Tibial nerve (tissue), 4 donors: ENCODE measurements at regions not wholly inside any gene's neighbourhood (a gene's known extent, or its start where the extent isn't known, plus 50 kb on each side); places are given as distances from the start of the nearest gene placed in this dataset.

ENCODE experiments used
- DNase-seq, 2 donors: peaks; one replicate each; pipeline ENCODE4 v3.0.0-alpha.2; 2019; ENCODE audit warnings: low spot score in 2 of 2
- H3K27ac ChIP-seq, 4 donors: fragments of 200-600 bp; sonication (generic) in 3 of 4; one replicate each; pipeline ENCODE4 v1.5.1; 2017 to 2019; ENCODE audit warnings: mild to moderate bottlenecking in 1 of 4
- H3K27me3 ChIP-seq, 2 donors: fragments of 200-600 bp; sonication (generic) in 1 of 2; one replicate each; pipeline versions ENCODE4 v1.5.1 to v1.6.0; 2017 to 2019
- H3K36me3 ChIP-seq, 3 donors: fragments of 200-600 bp; sonication (generic); one replicate each; pipeline ENCODE4 v1.5.1; 2018 to 2019
- H3K4me1 ChIP-seq, 4 donors: fragments of 200-600 bp; sonication (generic) in 3 of 4; one replicate each; pipeline ENCODE4 v1.5.1; 2017 to 2019
- H3K4me3 ChIP-seq, 4 donors: fragments of 200-600 bp; sonication (generic) in 3 of 4; one replicate each; pipeline ENCODE4 v1.5.1; 2017 to 2019; ENCODE audit warnings: mild to moderate bottlenecking in 1 of 4, moderate library complexity in 1 of 4
- H3K9me3 ChIP-seq, 4 donors: fragments of 200-600 bp; sonication (generic) in 3 of 4; one replicate each; pipeline ENCODE4 v1.5.1; 2017 to 2019
- EP300 ChIP-seq, 2 donors: sonication (generic); formaldehyde crosslinking; IDR thresholded peaks; one replicate each; pipeline ENCODE4 v1.6.1; 2017; ENCODE audit warnings: antibody characterized with exemption in 2 of 2, mild to moderate bottlenecking in 1 of 2
- POLR2A ChIP-seq, 2 donors: fragments of 450-650 bp; IDR thresholded peaks; one replicate each; pipeline ENCODE4 v1.6.1; 2017; ENCODE audit warnings: antibody characterized with exemption in 2 of 2, mild to moderate bottlenecking in 2 of 2, moderate library complexity in 2 of 2
- WGBS, 2 donors: methylation state at CpG; one replicate each; pipeline ENCODE4 v1.1.5; 2018; 5-methylcytosine and 5-hydroxymethylcytosine counted together
- TF ChIP-seq, protein P1 (sequence below), 5 experiments: fragments of 200-600 bp in 3 of 5; fragments of 450-650 bp in 2 of 5; sonication (generic) in 3 of 5; IDR thresholded peaks; one replicate each; pipeline ENCODE4 v1.5.1; 2016 to 2019; ENCODE audit warnings: antibody characterized with exemption in 5 of 5, mild to moderate bottlenecking in 3 of 5, moderate library complexity in 2 of 5

DNA sequence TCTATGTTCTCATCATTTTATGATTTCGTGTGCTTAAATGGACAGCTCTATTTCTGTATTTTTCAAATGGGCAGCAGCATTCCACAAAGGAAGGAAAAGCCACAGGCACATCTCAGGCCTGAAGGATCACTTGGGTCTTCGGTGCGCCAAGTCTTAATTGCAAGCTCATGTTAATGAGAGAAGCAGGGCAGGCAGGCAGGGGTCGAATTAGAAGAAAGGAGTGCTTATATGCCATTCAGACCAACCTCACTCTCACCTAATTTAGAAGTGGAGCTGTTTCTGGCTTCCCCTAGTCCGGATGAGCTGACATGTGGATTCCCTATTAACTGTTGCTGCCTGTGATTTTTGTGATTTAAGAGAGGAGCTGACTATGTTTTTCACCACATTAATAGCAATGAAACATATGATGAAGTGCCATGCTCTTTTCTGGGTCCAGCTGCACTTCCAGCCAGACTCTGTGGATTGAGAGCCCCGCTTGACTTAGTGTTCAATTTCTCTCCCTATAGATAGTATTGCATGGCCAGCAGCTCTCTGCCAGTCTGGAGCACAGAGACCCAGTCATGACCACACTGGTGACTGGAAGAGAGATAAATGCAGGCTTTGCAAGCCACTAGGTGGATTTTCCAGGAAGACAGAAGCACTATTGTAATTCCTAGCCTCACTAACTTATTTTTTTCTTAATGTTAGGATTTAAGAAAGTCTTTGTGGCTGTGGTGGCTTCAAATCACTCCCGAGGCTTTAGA, 373.9 kb upstream of the FAT3 start:
- 51 to 57% methylated on average over 7 of the region's 7 CpGs for WGBS, 2 donors
- DNase-seq = no peak
- Histone ChIP-seq H3K36me3 (no peaks in the 10 kb centered on the region), H3K9me3 (no peaks in the 10 kb centered on the region), H3K4me1 (no peaks in the 10 kb centered on the region), H3K27ac (no peak overlapping the region), H3K27me3 (no peaks in the 10 kb centered on the region), H3K4me3 (no peak overlapping the region)
- TF ChIP-seq POLR2A (IDR thresholded peaks at IDR 0.05) (no peak), EP300 (IDR thresholded peaks at IDR 0.05) (no peak)
- TF ChIP-seq, protein P1, sequence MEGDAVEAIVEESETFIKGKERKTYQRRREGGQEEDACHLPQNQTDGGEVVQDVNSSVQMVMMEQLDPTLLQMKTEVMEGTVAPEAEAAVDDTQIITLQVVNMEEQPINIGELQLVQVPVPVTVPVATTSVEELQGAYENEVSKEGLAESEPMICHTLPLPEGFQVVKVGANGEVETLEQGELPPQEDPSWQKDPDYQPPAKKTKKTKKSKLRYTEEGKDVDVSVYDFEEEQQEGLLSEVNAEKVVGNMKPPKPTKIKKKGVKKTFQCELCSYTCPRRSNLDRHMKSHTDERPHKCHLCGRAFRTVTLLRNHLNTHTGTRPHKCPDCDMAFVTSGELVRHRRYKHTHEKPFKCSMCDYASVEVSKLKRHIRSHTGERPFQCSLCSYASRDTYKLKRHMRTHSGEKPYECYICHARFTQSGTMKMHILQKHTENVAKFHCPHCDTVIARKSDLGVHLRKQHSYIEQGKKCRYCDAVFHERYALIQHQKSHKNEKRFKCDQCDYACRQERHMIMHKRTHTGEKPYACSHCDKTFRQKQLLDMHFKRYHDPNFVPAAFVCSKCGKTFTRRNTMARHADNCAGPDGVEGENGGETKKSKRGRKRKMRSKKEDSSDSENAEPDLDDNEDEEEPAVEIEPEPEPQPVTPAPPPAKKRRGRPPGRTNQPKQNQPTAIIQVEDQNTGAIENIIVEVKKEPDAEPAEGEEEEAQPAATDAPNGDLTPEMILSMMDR (IDR thresholded peaks at IDR 0.05) = no peak

GRCh38 chr11:91850021-91850420, 374.6 kb upstream of the FAT3 start:
- no peaks in the 10 kb centered on the region for H3K27me3 ChIP-seq
- H3K9me3 ChIP-seq = no peaks in the 10 kb centered on the region
- no peaks in the 10 kb centered on the region for H3K36me3 ChIP-seq
- TF ChIP-seq EP300 (IDR thresholded peaks at IDR 0.05) (no peak), POLR2A (IDR thresholded peaks at IDR 0.05) (no peak)
- TF ChIP-seq, protein P1 (IDR thresholded peaks at IDR 0.05) = no peak
- 50 to 67% methylated on average over 6 of the region's 6 CpGs for WGBS, 2 donors
- no peak overlapping the region for H3K4me3 ChIP-seq
- H3K4me1 ChIP-seq = no peaks in the 10 kb centered on the region
- no peak overlapping the region for H3K27ac ChIP-seq
- no peak for DNase-seq

DNA sequence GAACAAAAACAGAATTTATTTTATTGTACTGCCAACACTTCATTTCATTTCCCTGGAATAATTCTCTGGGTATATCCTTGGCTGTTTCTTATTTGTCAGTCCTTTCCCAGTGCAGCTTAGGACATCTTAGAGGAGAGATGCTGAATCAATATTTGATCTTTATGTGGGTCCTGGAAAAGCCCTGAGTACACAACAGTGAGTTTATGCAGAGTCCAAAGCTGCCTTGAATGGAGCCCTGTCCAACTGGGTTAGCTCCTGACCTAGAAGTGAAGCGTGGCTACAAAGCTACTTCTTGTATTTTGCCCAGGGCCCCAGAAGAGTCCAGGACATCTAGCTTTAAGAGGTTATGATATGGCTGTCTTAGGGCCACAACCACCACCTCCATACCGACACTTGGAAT, 378.0 kb upstream of the FAT3 start:
- Histone ChIP-seq H3K36me3 (no peaks in the 10 kb centered on the region), H3K9me3 (no peaks in the 10 kb centered on the region), H3K27ac (no peak overlapping the region), H3K4me3 (no peak overlapping the region), H3K27me3 (no peaks in the 10 kb centered on the region), H3K4me1 (no peaks in the 10 kb centered on the region)
- TF ChIP-seq POLR2A (IDR thresholded peaks at IDR 0.05) (no peak), EP300 (IDR thresholded peaks at IDR 0.05) (no peak)
- TF ChIP-seq, protein P1 (IDR thresholded peaks at IDR 0.05) = no peak
- WGBS, 2 donors = 73% methylated on average over 2 of the region's 2 CpGs
- no peak for DNase-seq

GRCh38 chr11:91846002-91846401, 378.6 kb upstream of the FAT3 start:
- Histone ChIP-seq H3K4me1 (no peaks in the 10 kb centered on the region), H3K4me3 (no peak overlapping the region), H3K9me3 (no peaks in the 10 kb centered on the region), H3K27me3 (no peaks in the 10 kb centered on the region), H3K36me3 (no peaks in the 10 kb centered on the region), H3K27ac (no peak overlapping the region)
- DNase-seq = no peak
- TF ChIP-seq POLR2A (IDR thresholded peaks at IDR 0.05) (no peak), EP300 (IDR thresholded peaks at IDR 0.05) (no peak)
- TF ChIP-seq, protein P1 (IDR thresholded peaks at IDR 0.05) = no peak

DNA sequence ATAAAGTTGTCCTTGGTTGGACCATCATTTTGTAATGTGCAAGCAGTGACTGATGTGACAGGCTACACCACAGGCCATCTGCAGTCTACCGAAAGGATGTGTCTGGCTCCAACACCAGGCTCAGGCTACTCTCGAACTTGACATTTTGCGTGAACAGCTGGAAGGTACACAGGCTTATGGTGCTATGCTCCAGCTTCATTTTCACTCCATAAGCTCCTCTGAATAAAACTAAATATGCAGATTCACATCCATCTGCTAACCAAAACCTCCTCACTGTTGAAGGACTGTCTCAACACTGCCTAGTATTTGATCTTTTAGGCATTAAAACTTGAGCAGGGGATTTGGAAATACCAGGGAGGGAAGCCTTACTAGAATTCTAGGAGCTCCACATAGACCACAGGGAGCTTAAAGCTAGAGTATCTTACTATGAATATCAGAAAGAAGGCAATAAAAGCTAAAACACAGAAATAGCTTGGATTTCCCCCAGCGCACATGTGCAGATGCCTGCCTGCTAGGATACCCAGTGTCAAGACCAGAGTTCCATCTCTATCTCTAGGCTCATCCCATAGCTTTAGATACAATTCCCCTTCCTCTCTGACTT, 383.9 kb upstream of the FAT3 start:
- H3K27ac ChIP-seq = no peak overlapping the region
- WGBS, 2 donors = 89 to 94% methylated on average over 4 of the region's 4 CpGs
- H3K36me3 ChIP-seq = no peaks in the 10 kb centered on the region
- TF ChIP-seq, protein P1 (IDR thresholded peaks at IDR 0.05) = no peak
- TF ChIP-seq EP300 (IDR thresholded peaks at IDR 0.05) (no peak), POLR2A (IDR thresholded peaks at IDR 0.05) (no peak)
- no peaks in the 10 kb centered on the region for H3K9me3 ChIP-seq
- H3K4me3 ChIP-seq = no peak overlapping the region
- no peak for DNase-seq
- no peaks in the 10 kb centered on the region for H3K27me3 ChIP-seq
- no peaks in the 10 kb centered on the region for H3K4me1 ChIP-seq
